ENCODE measurements at regions not wholly inside any gene's neighbourhood (a gene's known extent, or its start where the extent isn't known, plus 50 kb on each side); places are given as distances from the start of the nearest gene placed in this dataset.

DNA sequence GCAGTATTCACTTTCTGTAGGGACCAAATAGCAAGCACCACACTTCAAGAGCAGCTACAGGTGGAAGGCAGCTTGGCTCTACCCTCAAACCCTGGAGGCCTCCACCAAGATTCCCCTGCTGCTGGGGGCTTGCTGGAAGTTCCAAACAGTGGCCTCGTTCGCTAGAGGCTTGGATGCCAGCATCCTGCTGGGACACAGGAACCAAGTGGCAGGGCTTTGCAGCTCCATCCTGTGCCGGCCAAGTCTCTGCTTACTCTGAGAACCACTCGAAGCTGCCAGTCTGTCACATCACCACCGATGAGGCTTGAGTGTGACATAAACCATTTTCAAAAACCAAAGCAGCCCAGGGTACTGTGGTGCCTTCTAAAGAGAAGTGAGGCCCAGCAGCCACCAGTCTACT lies 69.2 kb upstream of the UNC5B start:
- no peak for TF ChIP-seq POLR2A (IDR thresholded peaks at IDR 0.05)
- TF ChIP-seq, protein P1, sequence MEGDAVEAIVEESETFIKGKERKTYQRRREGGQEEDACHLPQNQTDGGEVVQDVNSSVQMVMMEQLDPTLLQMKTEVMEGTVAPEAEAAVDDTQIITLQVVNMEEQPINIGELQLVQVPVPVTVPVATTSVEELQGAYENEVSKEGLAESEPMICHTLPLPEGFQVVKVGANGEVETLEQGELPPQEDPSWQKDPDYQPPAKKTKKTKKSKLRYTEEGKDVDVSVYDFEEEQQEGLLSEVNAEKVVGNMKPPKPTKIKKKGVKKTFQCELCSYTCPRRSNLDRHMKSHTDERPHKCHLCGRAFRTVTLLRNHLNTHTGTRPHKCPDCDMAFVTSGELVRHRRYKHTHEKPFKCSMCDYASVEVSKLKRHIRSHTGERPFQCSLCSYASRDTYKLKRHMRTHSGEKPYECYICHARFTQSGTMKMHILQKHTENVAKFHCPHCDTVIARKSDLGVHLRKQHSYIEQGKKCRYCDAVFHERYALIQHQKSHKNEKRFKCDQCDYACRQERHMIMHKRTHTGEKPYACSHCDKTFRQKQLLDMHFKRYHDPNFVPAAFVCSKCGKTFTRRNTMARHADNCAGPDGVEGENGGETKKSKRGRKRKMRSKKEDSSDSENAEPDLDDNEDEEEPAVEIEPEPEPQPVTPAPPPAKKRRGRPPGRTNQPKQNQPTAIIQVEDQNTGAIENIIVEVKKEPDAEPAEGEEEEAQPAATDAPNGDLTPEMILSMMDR (IDR thresholded peaks at IDR 0.05): no peak

All from right lobe of liver (tissue), 4 donors.